ENCODE measurements at regions not wholly inside any gene's neighbourhood (a gene's known extent, or its start where the extent isn't known, plus 50 kb on each side); places are given as distances from the start of the nearest gene placed in this dataset.

GRCh38 chr1:177741476-177741875, 228.4 kb downstream of the SEC16B start:
- no peak for TF ChIP-seq CTCF (IDR thresholded peaks at IDR 0.05)

- no peak for TF ChIP-seq CTCF (IDR thresholded peaks at IDR 0.05)
Observed at GRCh38 chr1:177739780-177740179, 230.1 kb downstream of the SEC16B start.

DNA sequence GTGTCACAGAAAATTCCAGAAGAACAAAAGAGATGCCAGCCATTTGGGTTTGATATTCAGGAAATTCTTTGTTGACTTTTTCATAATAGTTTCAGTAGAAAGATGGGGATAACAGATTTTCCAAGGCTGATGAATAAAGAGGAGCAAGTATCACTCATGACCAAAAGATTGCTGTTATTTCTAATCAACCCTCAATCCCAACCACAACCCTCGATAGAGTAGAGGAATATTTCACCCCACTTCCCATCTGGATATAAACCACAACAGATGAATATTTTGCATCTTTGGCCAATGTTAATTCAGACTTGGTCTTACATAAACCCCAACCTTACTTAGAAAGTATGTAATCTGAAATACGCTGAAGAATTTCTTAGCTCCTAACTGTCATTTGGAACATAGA, 232.4 kb downstream of the SEC16B start:
- no peak for TF ChIP-seq CTCF (IDR thresholded peaks at IDR 0.05)

- no peak for TF ChIP-seq CTCF (IDR thresholded peaks at IDR 0.05)
Observed at GRCh38 chr1:177732178-177732577, 237.7 kb downstream of the SEC16B start.

GRCh38 chr1:177729646-177730045, 240.2 kb downstream of the SEC16B start:
- no peak for TF ChIP-seq CTCF (IDR thresholded peaks at IDR 0.05)

DNA sequence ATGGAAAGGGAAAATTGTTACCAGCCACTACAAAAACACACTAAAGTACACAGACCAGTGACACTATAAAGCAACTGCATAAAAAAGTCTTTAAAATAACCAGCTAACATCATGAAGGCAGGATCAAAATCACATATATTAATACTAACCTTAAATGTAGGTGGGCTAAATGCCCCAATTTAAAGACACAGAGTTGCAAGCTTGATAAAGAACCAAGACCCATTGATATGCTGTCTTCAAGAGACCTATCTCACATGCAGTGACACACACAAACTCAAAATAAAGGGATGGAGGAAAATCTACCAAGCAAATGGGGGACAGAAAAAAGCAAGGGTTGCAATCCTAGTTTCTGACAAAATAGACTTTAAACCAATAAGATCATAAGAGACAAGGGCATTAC, 246.3 kb downstream of the SEC16B start:
- no peak for TF ChIP-seq CTCF (IDR thresholded peaks at IDR 0.05)

DNA sequence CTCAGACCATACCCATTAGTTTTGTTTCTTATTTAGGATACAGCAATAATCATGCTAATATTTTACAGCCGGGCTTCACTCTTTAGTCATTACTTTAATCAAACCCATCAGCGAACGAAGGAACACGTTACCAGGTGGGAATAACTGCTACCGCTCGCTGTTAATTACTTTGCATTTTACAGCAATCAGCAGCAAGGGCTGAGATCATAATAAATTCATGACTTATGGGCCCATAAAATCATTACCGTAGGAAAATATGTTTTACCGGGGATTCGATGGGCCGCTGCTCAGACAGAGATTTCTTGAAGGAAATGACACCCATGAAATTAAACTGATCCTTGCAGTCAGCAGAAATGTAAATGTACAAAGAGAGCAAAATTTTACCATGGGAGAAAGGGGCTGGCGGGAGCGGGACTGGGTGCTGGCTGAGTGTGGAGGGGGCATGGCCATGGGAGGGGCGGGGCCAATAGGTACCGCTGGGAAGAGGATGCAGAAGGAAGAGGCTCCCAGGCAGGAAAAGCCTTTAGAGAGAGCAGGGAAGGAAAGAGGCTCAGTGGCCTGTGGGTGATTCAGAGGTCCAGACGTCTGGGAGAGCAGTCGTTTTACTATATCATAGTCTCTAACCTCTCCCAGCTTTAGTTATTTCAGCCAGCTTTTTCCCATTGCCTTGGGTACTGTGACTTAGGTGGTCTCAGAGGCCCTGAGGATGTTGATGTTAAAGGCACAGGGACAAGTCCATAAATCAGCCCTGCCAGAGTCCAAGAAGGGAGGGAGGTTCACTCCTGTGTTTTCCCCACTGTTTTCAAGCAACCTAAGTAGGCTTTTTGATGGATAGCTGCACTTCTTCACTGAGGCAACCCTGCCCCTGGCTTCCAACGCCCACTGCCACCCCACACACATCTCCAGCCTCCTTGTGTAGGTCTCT, 258.9 kb downstream of the SEC16B start:
- TF ChIP-seq CTCF (IDR thresholded peaks at IDR 0.05), result no peak

Data from LNCAP (cell line).